ENCODE measurements at regions not wholly inside any gene's neighbourhood (a gene's known extent, or its start where the extent isn't known, plus 50 kb on each side); places are given as distances from the start of the nearest gene placed in this dataset.

DNA sequence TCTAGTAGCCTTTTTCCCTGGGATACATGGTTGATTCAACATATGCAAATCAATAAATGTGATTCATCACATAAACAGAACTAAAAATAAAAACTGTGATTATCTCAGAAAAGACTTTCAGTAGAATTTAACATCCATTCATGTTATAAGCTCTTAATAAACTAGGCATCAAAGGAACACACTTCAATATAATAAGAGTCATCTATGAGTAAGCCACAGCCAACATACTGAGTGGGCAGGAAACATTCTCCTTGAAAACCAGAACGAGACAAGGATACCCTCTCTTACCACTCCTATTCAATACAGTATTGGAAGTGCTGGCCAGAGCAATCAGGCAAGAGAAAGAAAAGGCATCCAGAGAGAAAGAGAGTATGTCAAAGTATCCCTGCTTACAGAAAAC lies 239.9 kb downstream of the ATPSCKMT start:
- Histone ChIP-seq H3K27me3 (no peaks in the 10 kb centered on the region), H3K36me3 (no peaks in the 10 kb centered on the region), H3K27ac (no peak overlapping the region), H3K4me3 (no peak overlapping the region), H3K9me3 (no peaks in the 10 kb centered on the region), H3K4me1 (no peaks in the 10 kb centered on the region)
- DNase-seq (ENCODE audit: low spot score) = no peak
- TF ChIP-seq, protein P1, sequence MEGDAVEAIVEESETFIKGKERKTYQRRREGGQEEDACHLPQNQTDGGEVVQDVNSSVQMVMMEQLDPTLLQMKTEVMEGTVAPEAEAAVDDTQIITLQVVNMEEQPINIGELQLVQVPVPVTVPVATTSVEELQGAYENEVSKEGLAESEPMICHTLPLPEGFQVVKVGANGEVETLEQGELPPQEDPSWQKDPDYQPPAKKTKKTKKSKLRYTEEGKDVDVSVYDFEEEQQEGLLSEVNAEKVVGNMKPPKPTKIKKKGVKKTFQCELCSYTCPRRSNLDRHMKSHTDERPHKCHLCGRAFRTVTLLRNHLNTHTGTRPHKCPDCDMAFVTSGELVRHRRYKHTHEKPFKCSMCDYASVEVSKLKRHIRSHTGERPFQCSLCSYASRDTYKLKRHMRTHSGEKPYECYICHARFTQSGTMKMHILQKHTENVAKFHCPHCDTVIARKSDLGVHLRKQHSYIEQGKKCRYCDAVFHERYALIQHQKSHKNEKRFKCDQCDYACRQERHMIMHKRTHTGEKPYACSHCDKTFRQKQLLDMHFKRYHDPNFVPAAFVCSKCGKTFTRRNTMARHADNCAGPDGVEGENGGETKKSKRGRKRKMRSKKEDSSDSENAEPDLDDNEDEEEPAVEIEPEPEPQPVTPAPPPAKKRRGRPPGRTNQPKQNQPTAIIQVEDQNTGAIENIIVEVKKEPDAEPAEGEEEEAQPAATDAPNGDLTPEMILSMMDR (IDR thresholded peaks at IDR 0.05) = no peak

DNA sequence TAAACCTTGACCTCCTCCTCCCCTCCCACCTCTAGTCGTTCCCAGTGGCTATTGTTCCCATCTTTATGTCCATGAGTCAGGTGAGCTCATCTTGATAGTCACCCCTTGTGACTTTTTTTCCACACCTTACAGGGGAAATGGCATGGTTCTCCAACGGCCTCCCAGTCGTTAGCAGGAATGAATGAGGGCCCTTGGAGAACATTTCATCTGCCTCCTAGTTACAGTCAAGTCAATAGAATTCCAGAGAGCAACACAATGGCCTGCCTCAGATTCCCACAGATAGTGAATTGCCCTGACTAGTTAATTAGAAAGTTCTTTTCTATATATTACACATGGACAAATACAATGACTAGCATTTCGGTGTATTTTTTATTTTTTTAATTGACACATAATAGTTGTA lies 262.6 kb downstream of the ATPSCKMT start:
- H3K27me3 ChIP-seq = no peaks in the 10 kb centered on the region
- no peaks in the 10 kb centered on the region for H3K9me3 ChIP-seq
- no peak overlapping the region for H3K4me3 ChIP-seq
- H3K4me1 ChIP-seq = no peaks in the 10 kb centered on the region
- H3K36me3 ChIP-seq = no peaks in the 10 kb centered on the region
- no peak for DNase-seq (ENCODE audit: low spot score)
- H3K27ac ChIP-seq = no peak overlapping the region
- TF ChIP-seq, protein P1 (IDR thresholded peaks at IDR 0.05) = no peak

DNA sequence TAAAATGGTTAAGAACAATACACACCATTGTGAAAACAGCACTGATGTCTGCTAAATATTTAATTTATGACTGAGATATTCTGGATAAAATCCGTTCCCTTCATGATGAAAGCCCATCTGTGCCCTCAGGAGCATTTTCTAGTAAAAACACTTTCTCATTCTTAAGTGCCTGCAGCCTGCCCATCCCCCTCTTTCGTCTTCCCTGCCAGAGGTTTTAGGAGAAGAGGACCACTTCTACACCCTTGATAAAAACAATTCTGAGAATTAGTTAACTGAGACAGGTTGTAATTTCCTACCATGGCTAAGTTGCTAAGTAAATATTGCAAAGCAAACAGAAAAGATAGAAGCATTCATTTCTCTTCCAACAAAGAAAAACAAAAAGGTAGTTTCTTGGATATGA lies 272.6 kb downstream of the ATPSCKMT start:
- Histone ChIP-seq H3K4me1 (no peaks in the 10 kb centered on the region), H3K4me3 (no peak overlapping the region), H3K27ac (no peak overlapping the region), H3K27me3 (no peaks in the 10 kb centered on the region), H3K9me3 (no peaks in the 10 kb centered on the region), H3K36me3 (no peaks in the 10 kb centered on the region)
- no peak for DNase-seq (ENCODE audit: low spot score)
- TF ChIP-seq, protein P1 (IDR thresholded peaks at IDR 0.05) = no peak

DNA sequence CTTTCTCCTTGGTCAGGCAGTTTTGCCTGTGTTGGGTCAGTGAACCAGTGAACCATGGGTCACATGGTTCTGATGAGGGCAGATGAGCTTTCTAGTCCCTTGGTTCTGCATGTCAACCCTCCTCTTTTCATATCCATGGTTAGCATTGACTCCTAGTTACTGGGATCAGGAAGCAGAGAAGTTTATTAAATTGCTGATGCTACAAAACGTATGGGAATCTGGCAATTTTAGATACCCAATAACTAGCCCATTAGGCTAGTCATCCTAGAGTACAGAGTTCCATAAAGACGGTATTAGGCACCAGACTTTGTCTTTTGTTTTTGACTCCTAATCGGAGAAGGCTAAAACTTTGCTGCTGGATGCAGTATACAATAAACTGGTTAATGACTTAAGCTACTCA lies 273.1 kb downstream of the ATPSCKMT start:
- TF ChIP-seq, protein P1 (IDR thresholded peaks at IDR 0.05) = no peak
- H3K27me3 ChIP-seq = no peaks in the 10 kb centered on the region
- DNase-seq (ENCODE audit: low spot score) = no peak
- no peak overlapping the region for H3K27ac ChIP-seq
- no peaks in the 10 kb centered on the region for H3K4me1 ChIP-seq
- H3K9me3 ChIP-seq = no peaks in the 10 kb centered on the region
- H3K4me3 ChIP-seq = no peak overlapping the region
- no peaks in the 10 kb centered on the region for H3K36me3 ChIP-seq

DNA sequence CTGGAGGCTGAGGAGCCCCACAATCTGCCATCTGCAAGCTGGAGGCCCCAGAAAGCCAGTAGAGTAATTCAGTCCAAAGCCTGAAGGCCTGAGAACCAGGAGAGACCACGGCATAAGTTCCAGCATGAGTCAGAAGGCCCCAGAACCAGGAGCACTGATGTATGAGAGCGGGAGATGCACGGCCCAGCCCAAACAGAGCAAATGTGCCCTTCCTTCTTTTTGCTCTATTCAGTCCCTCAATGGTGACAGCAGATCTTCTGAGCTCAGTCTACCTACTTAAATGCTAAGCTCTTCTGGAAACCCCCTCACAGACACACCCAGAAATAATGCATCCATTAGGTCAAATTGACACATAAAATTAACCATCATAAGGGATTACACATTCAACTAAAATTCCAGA lies 277.6 kb downstream of the ATPSCKMT start:
- no peaks in the 10 kb centered on the region for H3K4me1 ChIP-seq
- peaks cover 0 to 7% of the 10 kb centered on the region in 2 donors for H3K9me3 ChIP-seq
- H3K27me3 ChIP-seq = no peaks in the 10 kb centered on the region
- H3K4me3 ChIP-seq = no peak overlapping the region
- no peaks in the 10 kb centered on the region for H3K36me3 ChIP-seq
- DNase-seq (ENCODE audit: low spot score) = no peak
- TF ChIP-seq, protein P1 (IDR thresholded peaks at IDR 0.05) = no peak
- no peak overlapping the region for H3K27ac ChIP-seq

DNA sequence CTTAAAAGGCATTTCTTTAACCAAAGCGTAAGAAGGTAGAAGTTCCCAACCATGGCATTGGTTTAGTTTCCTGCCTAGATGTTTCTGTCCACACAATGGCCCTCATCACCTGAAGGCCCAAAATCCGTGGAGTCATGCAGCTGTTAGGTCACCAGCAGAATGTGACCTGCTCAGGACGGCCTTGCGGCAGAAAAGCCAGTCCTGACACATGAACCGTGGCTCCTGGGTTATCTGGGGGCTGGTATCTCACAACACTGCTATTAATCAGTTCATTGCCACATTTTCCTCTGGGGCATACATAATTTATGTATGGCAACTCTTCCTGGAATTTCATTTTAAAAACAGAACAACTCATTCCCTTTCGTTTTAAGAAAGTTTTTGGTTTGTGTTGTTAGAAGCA lies 278.4 kb downstream of the ATPSCKMT start:
- no peak overlapping the region for H3K27ac ChIP-seq
- H3K27me3 ChIP-seq = no peaks in the 10 kb centered on the region
- peaks cover 0 to 7% of the 10 kb centered on the region in 2 donors for H3K9me3 ChIP-seq
- H3K4me1 ChIP-seq = no peaks in the 10 kb centered on the region
- H3K4me3 ChIP-seq = no peak overlapping the region
- TF ChIP-seq, protein P1 (IDR thresholded peaks at IDR 0.05) = no peak
- no peaks in the 10 kb centered on the region for H3K36me3 ChIP-seq
- DNase-seq (ENCODE audit: low spot score) = no peak

All from right atrium auricular region (tissue), 2 donors.